NCI-H345 (cell line): ENCODE measurements at regions not wholly inside any gene's neighbourhood (a gene's known extent, or its start where the extent isn't known, plus 50 kb on each side); places are given as distances from the start of the nearest gene placed in this dataset.
"Not testable (repeated sequence)": the region's sequence is repeated elsewhere in the genome, so short reads cannot be mapped to it uniquely, and the experiment has no call there.

ENCODE experiments used
- DNase-seq: peaks from one replicate; lab custom pipeline; 2025; lab: John Stamatoyannopoulos, UW

DNA sequence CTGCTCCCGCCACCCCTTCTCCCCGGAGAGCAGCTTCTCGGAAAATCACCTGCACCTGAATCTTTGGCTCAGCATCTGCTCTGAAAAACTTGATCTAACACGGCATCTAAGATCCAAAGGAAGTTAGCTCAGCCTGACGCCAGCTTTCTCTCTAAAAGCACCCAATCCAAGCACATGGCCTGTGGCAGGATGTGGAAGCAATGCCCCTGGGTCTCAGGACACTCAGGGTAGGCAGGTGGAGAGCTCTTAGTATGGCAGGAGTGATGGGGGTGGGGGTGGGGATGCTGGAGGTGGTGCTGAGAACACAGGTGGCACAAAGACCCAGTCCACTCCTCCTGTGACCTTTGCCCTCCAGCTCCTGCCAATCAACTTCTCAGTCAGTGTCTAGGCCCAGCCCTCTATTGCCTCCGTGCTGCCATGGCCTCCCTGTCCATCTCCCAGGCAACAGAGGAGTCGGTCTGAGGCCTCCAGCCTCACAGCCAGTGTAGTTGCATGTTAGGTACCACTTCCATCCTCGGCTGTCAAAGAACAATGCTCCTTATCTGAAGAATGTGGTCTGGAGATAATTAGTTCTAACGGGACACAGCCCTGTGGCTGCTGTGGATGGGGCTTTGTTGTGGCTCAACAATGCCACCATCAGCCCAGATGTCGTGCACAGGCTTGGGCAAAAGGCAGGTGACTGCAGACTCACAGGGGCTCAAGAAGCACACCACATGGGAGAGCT lies 180.0 kb upstream of the C14orf180 start:
- peak; percentile 61 for DNase-seq

DNA sequence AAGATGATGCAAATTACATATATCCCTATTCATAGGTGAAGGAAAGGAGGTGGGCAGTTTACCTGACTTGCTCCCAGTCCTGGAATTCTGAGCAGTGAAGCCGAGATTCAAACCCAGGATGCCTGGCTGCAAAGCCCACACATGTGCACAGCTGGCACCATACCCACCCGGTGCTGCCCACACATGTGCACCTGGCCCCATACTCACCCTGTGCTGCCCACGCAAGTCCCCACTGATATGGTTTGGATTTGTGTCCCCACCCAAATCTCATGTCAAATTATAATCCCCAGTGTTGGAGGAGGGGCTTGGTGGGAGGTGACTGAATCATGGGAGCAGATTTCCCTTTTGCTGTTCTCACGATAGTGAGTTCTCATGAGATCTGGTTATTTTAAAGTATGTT lies 179.2 kb upstream of the C14orf180 start:
- DNase-seq: no peak

DNA sequence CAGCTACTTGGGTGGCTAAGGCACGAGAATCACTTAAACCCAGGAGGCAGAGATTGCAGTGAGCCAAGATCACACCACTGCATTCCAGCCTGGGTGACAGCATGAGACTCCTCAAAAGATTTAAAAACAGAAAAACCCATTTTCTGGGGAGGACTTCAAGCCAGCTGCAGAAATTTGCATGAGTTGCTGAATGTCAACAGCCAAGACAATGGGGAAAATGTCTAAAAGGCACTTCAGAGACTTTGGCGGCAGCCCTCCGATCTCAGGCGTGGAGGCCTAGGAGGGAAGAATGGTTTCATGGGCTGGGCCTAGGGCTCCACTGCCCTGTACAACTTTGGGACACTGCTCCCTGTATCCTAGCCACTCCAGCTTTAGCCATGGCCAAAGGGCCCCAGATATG lies 177.8 kb upstream of the C14orf180 start:
- no peak for DNase-seq

DNA sequence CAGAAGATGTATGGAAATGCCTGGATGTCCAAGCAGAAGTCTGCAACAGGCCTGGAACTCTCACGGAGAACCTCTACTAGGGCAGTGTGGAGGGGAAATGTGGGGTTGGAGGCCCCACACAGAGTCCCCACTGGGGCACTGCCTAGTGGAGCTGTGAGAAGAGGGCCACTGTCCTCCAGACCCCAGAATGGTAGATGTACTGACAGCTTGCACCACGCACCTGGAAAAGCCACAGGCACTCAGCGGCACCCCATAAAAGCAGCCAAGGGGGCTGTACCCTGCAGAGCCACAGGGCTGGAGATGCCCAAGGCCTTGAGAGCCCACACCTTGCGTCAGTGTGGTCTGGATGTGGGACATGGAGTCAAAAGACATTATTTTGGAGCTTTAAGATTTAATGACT lies 177.3 kb upstream of the C14orf180 start:
- DNase-seq: not testable (repeated sequence)

DNA sequence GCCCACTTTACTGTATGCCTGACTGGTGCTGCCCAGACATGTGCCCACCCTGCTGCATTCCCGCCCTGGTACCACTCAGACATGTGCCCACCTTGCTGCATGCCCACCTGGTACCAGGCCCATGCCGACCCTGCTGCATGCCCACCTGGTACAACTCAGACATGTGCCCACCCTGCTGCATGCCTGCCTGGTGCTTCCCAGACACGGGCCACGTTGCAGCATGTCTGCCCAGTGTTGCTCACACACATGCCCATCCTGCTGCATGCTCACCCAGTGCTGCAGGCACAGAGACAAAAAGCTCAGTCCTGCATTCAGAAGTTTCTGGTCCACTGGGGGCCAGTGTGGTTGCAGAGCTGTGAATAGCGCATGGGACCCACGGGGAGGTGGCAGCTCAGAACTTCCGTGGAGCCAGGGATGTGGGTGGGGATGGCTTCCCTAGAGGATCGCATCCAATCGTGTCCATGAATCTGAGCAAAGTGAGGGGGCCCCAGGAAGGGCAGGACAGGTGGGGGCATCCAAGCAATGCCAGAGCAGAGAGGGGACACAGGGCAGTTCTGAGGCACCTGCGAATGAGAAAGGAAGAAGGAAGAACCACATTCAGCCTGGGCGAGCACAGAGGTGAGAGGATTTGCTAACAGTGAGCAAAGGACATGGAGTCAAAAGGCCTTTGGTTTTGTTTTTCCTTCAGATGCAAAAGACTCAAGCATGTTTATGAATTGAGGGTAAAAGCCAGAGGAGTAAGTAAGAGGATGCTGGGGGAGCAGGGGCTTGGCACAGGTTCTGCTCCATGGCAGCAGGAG lies 175.9 kb upstream of the C14orf180 start:
- no peak for DNase-seq

DNA sequence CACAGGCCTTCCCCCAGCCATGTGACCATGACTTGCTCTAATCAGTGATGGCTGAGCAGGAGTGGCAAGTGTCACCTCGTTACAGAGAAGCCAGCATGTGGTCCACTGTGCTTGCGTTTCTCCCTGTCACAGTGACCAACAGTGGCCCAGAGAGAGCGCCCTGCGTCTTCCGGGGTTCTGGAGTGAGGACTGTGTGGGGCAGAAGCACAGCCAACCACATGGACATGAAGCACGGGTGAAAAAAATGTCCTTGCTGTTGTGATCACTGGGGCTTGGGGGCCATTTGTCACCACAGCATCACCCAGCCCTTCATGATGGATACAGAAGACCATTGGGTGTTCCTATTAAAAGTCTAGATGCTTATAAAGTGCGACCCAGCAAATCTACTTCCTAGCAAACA lies 174.6 kb upstream of the C14orf180 start:
- DNase-seq: no peak

DNA sequence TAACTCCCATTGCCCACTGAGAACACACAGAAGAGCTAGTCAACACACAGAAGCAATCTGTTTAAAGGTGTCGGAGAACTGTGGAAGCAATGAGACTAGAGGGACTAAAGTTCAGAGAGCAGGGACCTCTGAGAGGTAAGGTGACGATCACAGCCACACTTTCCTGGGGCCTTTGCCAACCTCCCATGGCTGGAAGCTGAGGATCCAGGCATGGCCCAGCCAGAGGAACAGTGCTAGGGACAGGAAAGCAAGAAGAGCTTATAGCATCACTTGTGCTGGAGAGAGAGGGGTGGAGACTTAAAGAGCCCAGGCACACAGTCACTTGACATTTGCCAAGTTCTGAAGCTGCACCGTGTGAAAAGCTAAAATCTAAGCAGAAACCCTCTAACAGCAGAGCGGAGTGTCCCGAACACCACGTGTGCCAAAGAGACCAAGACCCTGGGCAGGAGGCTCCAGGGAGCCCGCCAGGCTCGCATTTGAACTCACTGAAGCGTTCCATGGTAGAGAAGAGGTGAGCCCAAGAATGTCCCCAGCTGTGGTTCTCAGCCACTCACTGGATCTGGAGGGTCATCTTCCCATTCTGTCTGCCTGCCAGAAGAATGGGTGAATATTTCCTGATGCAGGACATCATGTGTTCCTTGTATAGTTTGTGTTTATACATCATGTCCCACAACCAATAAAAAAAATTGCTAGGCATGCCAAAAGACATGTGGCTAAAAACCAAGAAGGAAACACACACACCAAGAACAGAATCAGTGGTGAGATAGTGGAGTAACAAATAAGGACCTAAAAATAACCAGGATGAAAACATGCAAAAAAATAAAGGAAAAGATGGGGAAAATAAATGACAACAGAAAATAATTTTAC lies 174.0 kb upstream of the C14orf180 start:
- DNase-seq: no peak

DNA sequence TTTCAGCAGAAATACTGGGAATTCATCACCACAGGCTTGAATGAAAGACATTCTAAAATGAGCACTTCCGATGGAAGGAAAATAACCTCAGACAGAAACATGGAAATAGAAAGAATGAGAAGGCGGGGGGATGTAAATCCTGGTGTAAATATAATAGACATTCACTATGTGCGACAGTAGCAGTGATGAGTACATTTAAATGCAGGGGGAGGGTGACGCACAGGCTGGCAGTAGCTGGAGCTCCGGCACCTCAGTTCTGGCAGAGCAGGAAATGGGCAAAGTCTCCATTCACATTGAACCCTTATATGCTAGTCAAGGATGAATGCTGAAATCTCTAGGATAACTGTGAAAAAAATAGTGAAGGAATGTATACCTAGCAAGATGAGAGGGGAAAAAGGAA lies 172.7 kb upstream of the C14orf180 start:
- no peak for DNase-seq

DNA sequence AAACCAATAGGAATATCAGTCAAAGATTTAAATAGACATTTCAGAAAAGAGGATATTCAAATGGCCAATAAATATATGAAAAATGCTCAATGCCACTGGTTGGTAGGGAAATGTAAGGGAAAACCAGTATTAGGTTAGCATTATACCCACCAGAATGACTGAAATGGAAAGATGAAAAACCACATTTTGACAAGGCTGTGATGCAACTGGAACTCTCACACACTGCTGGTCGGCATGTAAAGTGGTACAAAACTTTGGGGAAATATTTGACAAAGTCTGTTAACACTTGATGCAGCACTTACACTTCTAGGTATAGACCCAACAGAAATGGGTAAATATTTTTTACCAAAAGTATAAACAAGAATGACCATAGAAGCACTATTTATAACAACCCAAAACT lies 163.2 kb upstream of the C14orf180 start:
- DNase-seq: no peak

DNA sequence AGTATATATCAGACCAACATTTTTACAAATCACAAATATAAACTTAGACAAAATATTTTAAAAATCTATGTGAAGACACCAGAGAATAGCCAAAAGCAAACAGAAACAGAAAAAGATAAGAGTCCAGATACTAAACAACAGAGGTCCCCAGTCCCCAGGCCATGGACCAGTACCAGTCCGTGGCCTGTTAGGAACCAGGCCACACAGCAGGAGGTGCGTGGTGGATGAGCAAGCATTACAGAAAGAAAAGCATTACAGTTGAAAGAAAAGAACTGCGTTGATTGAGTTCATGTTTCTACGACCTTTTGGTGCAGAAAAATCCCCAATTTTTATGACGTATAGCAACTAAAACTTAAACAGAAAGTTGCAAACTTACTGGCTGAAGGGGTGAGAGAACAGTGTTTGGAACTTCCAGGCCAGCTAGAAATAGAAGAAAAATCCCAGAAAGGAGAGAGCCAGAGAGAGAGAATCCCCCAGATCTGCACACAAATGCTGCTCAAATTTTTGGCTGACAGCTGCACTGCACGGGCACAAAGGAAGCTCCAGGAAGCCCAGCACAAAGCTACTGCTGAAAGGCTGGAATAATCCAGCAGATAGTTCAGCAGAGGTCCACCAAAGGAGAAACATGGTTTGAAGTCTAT lies 159.6 kb upstream of the C14orf180 start:
- no peak for DNase-seq

DNA sequence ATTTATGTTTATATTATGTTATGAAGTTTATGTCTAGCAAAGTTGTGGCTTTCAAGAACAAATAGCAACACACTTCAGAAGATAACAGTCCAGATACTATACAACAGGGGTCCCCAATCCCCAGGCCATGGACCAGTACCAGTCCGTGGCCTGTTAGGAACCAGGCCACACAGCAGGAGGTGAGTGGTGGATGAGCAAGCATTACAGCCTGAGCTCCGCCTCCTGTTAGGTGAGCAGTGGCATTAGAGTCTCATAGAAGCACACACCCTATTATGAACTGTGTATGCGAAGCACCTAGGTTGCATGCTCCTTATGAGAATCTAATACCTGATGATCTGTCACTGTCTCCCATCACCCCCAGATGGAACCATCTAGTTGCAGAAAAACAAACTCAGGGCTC lies 159.0 kb upstream of the C14orf180 start:
- not testable (repeated sequence) for DNase-seq

DNA sequence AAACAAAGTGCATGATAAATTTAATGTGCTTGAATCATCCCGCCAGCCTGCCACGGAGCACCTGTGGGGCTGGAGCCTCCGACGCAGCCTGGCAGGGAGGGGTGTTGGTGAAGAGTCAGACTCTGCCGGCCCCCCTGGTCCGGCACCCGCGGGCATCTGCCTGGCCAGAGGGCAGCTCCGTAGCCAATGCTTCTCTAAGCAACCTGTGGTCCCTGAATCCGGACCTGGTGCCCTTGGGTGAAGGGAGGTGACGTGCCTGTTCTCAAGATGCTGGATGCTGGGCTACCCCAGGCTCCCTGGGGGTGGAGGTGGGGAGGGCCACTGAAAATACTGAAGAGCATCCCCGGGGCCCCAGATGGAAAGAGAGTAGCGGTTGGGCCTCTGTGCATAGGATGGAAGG lies 158.6 kb upstream of the C14orf180 start:
- DNase-seq: no peak

DNA sequence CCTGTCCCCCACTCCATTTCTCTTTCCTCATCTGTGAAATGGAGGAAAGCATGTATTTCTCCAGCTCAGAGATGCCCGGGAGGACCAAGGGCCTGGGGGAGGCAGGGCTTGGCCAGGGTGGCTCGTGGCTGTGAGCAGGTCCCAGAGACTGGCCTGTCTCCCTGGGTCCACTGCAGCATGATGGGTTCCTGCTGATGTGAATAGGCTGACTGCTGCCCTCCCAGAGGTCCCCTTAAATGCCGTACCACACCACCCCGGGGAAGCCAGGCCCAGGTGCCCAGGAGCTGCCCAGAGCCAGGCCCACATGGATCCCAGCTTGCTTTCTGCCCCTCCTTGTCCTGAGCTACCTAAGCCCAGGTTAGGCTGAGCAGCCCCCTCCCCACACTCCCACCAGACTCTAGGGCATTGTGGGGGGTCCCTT lies 158.2 kb upstream of the C14orf180 start:
- DNase-seq: no peak

DNA sequence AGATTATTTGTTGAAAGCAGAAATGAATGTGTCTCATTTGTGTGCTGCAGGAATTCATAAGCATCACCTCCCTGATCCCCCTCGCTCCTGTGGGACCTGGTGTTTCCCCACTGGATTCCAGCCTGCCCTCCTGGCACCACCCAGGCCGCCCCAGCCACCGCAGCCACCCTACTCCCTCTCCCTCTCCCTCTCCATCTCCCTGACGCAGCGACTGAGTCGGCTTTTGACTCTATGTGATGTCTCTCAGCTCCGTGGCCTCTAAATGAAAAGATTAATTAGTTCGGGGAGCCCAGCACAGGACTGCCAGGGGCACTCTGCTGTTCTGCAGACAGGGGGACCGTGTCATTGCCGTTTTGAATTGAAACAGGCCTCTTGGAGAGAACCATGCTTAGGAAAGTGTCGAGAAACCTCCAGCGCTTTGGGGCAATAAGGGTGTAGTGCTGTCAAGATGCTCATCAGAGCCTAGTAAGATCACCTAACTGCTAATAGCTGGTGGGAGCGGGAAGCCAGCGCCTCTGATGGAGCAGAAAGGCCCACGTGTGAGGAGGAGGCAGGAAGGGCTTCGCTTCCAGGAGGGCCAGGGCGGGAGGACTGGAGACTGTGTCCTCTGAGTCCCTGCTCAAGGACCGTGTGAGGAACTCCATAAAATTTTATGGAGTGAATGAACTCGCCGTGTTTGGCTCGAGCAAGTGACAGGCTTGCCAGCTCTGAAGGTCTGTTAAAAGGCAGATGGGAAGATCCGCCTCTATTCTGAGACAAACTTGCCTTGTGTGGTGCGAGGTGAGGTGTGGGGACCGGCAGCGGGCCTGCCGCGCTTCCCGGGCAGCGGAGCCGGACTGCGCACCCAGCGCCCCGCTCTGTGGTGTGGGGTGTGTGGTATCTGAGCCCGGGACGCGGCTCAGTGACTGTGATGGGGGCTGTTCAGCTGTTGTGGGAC lies 157.4 kb upstream of the C14orf180 start:
- no peak for DNase-seq

DNA sequence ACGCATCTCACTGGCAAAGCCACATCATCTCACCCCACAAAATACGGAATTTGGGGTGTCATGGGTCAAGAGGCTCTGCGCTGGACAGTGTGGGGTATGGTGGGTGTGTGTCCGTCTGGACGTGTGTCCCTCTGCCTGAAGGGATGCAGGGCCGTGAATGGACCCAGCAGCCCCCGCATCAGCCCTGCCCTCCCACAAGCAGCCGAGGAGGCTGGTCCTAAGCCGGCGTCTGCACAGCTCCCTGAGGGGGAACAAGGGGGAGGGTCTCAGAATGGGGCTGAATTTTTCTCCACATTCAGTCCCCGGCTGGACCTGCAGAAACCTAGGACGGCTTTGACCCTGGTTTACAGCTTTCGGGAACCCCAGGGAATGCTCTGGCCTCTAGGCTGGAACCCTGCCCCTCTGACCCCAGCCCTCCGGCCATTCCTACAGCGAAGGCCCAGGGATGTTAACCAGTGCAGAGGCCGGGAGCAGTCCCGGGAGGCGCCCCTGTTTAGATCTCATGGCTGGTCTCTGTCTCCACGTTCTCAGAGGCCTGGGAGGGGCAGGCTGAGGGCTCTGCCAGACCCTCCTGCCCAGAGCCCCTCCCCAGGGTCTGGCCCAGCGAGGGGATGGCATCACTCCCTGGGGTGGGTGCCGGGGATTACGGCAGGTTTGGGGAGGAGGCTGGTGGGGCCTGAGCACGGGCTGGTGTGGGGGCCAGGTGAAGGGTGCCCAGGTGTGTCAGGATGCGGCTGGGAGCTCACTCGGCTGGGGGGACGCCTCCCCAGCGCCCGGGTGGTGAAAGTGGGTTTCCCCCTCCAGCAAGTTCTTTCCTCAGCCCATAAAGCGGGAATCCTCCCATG lies 156.5 kb upstream of the C14orf180 start:
- no peak for DNase-seq

DNA sequence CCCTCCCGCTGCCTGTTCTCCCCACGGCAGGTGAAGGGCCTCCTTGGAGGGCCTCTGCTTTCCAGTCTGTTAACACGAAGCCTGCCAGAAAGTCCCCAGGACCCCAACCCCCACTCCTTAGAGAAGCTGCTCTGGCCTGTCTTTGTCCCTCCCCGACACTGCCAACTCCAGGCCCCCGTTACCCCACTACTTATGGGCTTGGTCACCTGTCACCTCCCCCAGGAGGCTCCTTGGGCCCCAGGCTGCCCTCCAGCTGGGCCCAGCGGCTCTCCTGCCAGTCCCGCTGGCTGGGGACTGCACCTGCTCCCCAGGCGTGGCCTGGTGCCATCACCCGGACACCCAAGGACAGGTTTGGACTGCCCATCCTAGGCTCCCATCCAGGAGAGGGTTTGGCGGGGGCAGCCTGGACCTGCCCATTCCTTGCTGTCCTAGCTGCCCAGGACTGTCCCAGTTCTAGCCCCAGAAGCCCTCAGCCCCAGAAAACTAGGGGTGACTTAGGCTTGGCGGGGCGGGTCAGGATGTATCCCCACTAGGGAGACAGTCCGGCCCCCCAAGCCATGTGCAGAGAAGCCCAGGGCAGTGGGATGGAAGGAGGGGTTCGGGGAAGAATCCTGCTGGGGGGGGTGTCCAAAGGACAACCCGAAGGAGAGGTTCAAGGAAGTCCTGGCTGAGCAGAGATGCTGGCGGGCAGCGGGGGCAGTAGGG lies 155.7 kb upstream of the C14orf180 start:
- DNase-seq: no peak

DNA sequence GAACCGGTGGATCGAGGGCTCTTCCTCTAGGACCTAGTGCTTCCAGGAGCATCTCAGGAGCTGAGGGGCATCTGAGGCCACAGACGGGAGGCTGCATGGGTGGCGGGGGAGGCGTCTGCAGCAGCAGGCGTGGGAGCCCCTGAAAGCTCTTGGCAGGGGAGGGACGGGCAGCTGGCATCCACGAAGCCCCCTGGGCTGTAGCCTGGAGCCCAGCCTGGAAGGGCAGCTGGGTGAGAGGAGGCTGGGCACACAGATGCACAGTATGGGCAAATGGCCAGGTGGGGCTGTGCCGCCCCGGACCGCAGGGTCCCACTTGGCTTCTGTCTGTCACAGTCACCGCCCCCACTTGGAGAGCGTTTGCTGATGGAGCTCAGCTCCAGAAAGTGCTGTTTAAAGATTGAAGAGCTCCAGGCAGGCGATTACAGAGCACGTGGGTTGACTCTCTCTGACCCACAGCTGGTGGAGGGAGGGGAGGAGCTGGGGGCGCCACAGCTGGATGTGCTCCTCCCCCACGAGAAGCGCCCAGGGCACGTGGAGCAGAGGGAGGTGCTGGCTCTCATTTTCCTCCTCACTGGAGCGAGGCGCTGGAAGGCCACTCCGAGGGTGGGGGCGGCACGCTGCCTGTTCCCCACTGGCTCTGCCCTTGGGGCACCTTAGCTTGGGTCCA lies 155.0 kb upstream of the C14orf180 start:
- DNase-seq: peak; percentile 92

DNA sequence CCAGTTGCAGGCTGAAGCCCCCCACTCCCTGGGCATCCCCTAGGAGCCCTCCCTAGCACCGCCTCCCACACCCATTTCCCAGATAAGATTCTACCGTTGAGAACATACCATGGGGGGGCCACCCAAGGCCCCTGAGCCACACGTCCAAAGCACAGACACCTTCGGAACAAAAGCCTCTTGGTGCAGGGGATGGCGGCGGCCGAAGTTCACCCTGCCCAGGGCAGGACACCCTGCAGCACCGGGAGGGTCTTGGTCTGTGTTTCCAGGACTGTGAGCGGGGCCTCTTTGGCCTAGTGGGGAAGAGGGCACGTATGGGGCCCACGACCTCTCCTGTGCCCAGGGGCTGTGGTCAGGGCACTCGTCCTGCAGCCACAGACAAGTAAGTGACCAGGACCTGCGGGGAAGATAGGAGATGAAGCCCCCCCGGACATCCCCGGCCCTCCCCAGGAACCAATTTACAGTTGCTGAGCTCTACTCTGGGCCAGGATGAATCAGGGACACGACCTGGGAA lies 154.3 kb upstream of the C14orf180 start:
- no peak for DNase-seq
